Superior temporal gyrus (tissue), 1 donor: ENCODE measurements at regions not wholly inside any gene's neighbourhood (a gene's known extent, or its start where the extent isn't known, plus 50 kb on each side); places are given as distances from the start of the nearest gene placed in this dataset.

Experiments
- DNase-seq: peaks from one replicate; pipeline ENCODE4 v3.0.0-alpha.2; 2016; ENCODE audit errors: extremely low spot score

GRCh38 chr13:105448811-105449210, 1086.7 kb downstream of the EFNB2 start:
- no peak for DNase-seq

GRCh38 chr13:105446197-105446596, 1089.3 kb downstream of the EFNB2 start:
- DNase-seq: no peak

GRCh38 chr13:105445796-105446195, 1089.7 kb downstream of the EFNB2 start:
- DNase-seq: no peak

DNA sequence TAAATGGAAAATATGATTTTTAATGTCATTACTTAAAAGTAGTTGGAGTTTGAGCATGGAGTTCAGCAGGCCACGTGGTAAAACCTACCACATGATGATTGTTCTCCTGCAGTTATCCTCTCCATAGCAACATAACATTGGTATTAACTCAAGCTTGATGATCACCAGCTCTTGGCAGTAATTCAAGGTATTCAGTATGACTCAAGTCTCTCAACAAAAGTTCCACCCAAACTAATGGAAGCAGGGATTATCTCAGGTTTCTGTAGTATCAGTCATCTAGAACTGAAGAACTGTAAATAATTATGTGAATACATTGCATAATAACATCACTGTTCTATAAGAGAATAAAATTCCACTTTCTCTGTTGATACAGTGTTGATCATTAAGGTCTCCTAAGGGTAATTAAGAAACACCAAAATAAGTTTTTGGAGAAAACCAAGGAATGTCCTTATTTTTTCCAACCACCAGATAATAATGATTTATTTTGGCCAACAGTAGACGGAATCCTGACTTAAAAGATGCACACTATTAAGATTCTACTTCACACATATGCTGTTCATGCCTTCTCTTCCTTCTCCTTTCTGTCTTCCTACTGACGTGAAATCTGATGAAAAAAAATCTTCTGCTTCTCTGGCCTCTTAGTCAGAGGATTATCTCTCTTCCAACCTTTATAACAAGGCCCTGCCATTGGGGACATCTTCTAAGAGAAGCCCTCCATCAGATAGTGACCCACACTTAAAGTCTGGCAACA, 1092.3 kb downstream of the EFNB2 start:
- DNase-seq: no peak

DNA sequence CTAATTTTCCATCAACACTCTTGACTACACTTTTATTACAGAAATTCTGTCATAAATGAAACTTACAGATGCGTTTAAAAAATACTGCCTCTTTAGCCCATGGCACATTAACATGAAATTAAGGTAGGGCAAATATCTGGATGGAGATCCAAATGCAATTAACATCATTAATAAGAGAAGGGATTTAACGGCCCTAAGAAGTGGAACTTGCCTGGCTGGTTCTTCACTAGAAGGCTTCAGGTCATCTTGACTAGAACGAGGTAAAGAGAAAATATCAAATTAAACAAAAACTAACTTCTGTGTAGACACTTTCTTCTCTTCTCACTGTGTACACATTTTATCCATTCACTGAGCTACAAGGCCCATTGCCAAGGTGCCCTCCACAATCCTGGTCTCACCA, 1093.4 kb downstream of the EFNB2 start:
- DNase-seq: no peak

DNA sequence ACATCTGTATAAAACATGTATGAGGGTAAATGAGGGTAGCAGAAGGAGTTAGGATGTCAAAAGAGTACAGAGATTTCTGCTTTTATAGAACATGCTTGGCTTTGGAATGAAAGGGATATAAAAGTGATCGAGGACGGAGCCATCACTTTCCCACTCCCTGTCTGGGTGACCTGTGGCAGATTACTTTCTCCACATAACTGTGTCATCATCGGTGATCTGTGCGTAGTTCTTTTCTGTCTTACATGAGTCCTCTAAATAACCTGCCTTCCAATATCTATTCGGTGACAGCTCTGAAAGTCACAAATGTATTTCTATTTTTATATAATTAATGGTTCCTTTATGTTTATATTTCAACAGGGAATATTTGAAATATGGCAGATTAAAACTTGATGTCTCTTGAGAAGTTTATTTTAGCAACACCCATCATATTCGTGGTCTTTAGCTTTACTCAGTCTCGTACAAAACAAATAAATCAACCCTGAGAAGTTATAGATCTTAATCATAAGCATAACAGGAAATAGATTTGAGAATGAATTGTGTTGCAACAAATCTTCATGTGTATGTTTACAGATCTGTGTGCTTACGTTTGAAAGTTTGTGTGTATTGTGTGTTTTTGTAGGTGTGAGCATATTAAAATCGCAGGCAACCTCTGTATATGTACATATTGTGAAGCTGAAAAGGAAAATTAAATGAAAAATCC, 1094.3 kb downstream of the EFNB2 start:
- no peak for DNase-seq

DNA sequence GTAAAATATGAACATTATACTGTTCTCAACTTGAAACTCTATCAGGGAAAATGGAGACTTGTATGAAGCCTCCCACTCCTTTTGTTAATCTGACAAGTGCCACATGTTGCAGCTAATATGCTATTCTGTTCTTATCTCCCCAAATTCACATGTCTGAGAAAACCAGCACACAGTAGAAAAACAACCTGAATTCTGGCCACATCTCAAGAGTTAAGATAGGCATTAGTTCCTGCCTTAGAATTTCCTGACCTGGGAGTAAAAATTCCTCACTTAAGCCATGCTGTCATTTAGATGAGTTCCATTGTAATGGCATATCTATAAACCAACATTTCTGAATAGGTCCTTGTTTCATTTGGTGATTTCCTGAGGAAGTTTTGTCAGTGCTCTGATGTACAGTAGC, 1098.5 kb downstream of the EFNB2 start:
- no peak for DNase-seq

- no peak for DNase-seq
These were observed 1103.0 kb downstream of the EFNB2 start for GRCh38 chr13:105432438-105432837.

- no peak for DNase-seq
These were observed 1106.7 kb downstream of the EFNB2 start for GRCh38 chr13:105428811-105429210.

GRCh38 chr13:105426441-105426840, 1109.0 kb downstream of the EFNB2 start:
- DNase-seq: no peak

- DNase-seq: no peak
These were observed 1120.8 kb downstream of the EFNB2 start for GRCh38 chr13:105414639-105415038.

DNA sequence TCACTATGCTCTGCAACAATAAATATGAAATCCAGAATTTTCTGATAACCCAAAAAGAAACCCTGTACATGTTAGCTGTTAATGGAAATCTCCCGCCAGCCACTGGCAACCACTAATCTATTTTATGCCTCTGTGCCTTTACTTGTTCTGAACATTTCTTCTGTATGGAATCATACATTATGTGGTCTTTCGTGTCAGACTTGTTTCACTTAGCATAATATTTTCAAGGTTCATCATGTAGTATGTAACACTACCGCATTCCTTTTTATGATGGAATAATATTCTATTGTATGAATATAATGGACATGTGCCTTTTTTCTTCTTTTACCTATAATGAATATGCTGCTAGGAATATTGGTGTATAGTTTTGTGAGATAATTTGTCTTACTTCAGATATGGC, 1123.3 kb downstream of the EFNB2 start:
- no peak for DNase-seq

DNA sequence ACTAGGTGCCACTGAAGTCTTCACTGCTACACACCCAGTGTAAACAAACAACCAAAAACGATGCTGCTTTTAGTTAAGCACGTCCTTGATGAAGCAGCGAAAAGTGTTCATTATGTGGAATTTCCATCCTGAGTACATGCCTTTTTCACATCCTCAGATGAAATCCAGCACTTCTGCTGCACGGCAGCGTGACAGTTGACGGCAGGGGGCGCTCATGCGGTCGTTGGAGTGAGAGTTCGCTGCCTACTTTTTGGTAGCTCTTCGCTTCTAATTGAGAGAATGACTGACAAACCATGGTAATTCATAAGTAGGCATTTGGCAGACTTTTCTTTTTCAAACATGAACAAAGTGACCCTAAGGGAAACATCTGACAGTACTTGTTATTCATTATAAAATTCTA, 1124.9 kb downstream of the EFNB2 start:
- DNase-seq: peak; percentile 72

DNA sequence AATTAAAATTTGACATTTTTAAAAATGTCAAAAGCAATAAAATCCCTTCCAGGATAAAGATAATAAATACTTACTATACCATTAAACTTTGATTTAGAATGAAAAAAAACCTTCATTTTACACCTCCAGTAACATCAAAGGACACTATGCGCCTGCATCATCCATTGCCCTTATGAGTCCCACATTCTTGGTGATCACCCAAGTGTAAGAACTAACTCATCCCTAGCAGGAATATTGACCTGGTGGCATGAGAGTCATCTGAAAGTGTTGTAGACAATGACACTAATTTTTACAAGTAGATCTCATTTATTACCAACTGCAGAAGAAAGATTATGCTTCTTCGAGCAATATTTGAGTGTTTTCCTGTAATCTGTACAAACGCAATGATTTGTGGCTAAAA, 1128.9 kb downstream of the EFNB2 start:
- DNase-seq: no peak

DNA sequence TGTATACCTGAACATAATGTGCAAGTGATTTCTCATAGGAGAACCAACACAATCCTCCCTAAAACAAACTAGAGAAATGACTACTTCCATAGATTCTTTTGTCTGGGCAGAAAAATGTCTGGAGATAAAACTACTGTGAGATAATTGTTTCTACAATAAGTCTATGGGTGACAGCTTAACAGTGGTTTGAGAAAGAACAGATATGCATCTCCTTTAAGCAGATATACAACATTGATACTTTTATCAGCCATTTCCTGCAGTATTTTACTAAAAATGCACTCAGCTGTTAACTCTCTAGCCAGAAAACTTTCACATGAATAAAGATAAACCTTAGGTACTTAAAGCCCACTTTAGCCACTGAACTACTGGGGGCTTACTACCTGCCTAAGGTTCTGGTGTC, 1132.4 kb downstream of the EFNB2 start:
- DNase-seq: no peak

DNA sequence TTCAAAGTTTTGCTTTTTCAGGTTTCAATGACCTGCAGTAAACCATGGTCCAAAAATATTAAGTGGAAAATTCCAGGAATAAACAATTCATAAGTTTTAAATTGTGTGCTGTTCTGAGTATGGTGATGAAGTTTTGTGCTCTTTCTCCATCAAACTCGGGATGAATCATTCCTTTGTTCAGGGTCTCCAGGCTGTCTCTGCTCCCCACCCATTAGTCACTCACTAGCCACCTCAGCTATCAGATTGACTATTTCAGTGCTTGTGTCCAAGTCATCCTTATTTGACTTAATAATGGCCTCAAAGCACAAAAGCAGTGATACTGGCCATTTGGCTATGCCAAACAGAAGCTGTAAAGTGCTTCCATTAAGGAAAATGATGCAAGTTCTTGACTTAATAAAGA, 1140.4 kb downstream of the EFNB2 start:
- DNase-seq: no peak

DNA sequence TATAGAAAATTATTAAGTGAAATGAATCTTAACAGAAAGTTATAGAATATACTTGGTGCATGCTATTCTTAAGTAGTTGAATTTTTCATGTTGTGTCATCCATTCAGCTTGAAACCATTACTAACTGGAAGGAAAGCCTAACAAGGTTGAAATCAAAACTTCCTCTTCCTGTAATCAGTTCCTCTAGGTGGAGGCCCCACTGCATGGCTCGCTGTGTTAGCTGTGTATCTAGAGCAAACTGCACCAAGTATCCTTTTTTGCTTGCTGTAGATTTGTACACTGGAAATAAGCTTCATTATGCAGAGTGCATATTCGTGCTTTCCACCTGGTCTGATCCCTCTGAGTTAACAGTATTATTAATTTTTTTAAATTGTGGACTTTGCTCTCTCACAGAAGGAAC, 1146.1 kb downstream of the EFNB2 start:
- no peak for DNase-seq

DNA sequence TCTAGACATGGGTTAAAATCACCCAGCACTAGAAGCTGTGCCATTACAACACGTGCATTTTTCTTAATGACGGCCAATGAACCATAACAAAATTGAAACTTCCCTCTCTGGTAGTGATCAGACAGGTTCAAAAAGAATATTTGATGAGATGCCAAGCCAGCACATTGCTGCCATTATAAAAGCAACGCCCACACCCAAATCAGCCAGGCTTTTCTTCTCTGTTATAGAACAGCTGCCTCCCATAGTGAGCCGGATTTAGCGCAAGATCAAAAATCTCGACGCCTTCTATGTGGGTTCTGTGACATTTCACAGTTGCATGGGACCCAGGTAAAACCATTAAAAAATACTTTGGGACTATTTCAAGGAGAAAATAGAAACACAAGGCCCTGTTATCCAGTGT, 1158.0 kb downstream of the EFNB2 start:
- no peak for DNase-seq

- no peak for DNase-seq
These were observed 1165.3 kb downstream of the EFNB2 start for GRCh38 chr13:105370011-105370650.

- no peak for DNase-seq
These were observed 1166.7 kb downstream of the EFNB2 start for GRCh38 chr13:105368781-105369180.

- no peak for DNase-seq
These were observed 1169.6 kb downstream of the EFNB2 start for GRCh38 chr13:105365831-105366230.

DNA sequence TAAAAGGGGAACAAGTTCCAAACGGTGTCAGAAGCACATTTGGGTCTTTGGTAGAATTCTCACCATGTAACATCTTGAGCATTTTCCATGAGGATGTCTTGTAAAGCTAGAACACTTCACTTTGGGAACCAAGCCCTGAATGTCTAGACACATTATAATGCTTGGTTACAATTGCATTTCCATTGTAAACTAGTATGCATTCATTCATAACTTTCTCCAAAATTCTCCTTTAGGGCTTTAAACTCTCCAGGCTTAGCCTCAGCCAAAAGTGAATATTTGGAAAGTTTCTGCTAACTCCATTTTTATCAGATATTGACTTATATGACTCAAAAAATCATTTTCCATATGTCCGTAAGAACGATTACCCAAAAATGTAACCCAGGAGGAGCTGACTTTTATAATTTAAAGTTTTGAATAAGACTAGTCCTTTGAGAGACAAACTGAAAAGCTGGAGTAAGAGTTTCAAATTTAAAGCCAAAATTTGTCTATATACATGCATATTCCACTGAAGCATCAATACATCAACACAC, 1170.4 kb downstream of the EFNB2 start:
- DNase-seq: no peak

DNA sequence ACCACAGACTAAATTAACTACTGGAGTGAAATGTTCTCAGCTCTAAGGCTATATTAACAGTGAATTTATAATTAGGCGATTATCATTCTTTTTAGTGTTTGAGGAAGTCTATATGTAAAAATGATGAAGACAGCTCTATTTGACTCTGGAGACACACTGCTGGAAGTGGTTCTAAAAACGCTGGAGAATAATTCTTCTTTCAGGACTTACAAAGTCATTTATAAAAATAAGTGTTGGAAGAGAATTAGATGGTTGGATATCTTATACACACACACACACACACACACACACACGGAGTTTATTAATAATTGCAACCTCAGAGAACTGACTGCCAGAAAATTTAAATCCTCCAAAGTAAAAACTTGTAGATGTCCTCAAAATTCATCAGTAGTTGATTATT, 1171.3 kb downstream of the EFNB2 start:
- DNase-seq: no peak
